Endothelial cell (in vitro differentiated cells): ENCODE measurements at regions not wholly inside any gene's neighbourhood (a gene's known extent, or its start where the extent isn't known, plus 50 kb on each side); places are given as distances from the start of the nearest gene placed in this dataset.

Experiments
- DNase-seq: peaks from one replicate; pipeline ENCODE4 v3.0.0; 2021; ENCODE audit warnings: low spot score
- H3K27ac Mint-ChIP-seq: one replicate; pipeline ENCODE4 v1.8.0; 2021; ENCODE audit warnings: mixed read lengths, inconsistent platforms; ENCODE audit not compliant: unreplicated experiment
- H3K27me3 Mint-ChIP-seq: one replicate; pipeline ENCODE4 v1.8.0; 2021; ENCODE audit warnings: mild to moderate bottlenecking, moderate library complexity, mixed read lengths, inconsistent platforms; ENCODE audit not compliant: unreplicated experiment
- H3K36me3 Mint-ChIP-seq: one replicate; pipeline ENCODE4 v1.8.0; 2021; ENCODE audit warnings: mild to moderate bottlenecking, low read depth, mixed read lengths, inconsistent platforms; ENCODE audit not compliant: unreplicated experiment
- H3K4me1 Mint-ChIP-seq: one replicate; pipeline ENCODE4 v1.8.0; 2021; ENCODE audit warnings: mild to moderate bottlenecking, mixed read lengths, inconsistent platforms; ENCODE audit not compliant: unreplicated experiment
- H3K4me3 Mint-ChIP-seq: one replicate; pipeline ENCODE4 v1.8.0; 2021; ENCODE audit warnings: mild to moderate bottlenecking, mixed read lengths, inconsistent platforms; ENCODE audit not compliant: unreplicated experiment
- H3K9me3 Mint-ChIP-seq: one replicate; pipeline ENCODE4 v1.8.0; 2021; ENCODE audit warnings: mixed read lengths, inconsistent platforms; ENCODE audit not compliant: unreplicated experiment
- TF ChIP-seq, protein P1 (sequence below): fragments of 200-600 bp; sonication (generic); IDR thresholded peaks from one replicate; pipeline ENCODE4 v1.5.0; 2021; ENCODE audit warnings: antibody characterized with exemption; ENCODE audit not compliant: unreplicated experiment

DNA sequence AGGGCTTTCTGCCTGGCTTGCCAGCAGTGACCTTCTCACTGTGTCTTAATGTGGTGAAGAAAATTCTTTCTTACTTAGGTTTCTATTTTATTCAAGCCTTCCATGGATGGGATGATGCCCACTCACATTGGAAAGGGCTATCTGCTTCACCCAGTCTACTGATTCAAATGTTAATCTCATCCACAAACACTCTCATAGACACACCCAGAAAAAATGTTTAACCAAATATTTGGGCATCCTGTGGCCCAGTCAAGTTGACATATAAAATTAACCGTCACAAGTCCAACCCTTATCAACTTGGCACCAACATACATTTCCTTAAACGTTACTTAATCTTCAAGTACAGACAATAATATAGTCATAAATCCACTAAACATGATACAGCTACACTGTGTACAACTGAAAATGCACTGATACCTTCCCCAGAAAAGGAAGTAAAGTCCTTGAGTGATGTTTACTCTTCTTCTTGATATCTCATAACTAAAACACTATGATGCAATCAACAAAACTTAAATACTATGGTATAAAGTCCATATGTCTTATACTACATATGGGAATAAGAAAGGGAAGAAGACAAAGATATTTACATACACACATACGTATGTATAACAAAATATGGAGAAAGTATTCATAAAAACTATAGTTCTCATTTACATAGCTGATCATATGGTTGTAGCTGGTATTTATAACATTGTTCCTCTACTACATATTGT, 394.7 kb upstream of the NOVA1 start:
- Mint-ChIP-seq H3K27ac (no peak overlapping the region), H3K4me1 (peaks cover 9% of the 10 kb centered on the region), H3K4me3 (no peak overlapping the region), H3K36me3 (no peaks in the 10 kb centered on the region), H3K9me3 (no peaks in the 10 kb centered on the region), H3K27me3 (peaks cover 3% of the 10 kb centered on the region)
- DNase-seq: no peak
- TF ChIP-seq, protein P1, sequence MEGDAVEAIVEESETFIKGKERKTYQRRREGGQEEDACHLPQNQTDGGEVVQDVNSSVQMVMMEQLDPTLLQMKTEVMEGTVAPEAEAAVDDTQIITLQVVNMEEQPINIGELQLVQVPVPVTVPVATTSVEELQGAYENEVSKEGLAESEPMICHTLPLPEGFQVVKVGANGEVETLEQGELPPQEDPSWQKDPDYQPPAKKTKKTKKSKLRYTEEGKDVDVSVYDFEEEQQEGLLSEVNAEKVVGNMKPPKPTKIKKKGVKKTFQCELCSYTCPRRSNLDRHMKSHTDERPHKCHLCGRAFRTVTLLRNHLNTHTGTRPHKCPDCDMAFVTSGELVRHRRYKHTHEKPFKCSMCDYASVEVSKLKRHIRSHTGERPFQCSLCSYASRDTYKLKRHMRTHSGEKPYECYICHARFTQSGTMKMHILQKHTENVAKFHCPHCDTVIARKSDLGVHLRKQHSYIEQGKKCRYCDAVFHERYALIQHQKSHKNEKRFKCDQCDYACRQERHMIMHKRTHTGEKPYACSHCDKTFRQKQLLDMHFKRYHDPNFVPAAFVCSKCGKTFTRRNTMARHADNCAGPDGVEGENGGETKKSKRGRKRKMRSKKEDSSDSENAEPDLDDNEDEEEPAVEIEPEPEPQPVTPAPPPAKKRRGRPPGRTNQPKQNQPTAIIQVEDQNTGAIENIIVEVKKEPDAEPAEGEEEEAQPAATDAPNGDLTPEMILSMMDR: no peak

GRCh38 chr14:26993556-26993955, 395.7 kb upstream of the NOVA1 start:
- TF ChIP-seq, protein P1: no peak
- H3K4me1 Mint-ChIP-seq: peaks cover 6% of the 10 kb centered on the region
- no peak overlapping the region for H3K4me3 Mint-ChIP-seq
- peaks cover 3% of the 10 kb centered on the region for H3K27me3 Mint-ChIP-seq
- H3K9me3 Mint-ChIP-seq: no peaks in the 10 kb centered on the region
- DNase-seq: no peak
- H3K27ac Mint-ChIP-seq: no peak overlapping the region
- no peaks in the 10 kb centered on the region for H3K36me3 Mint-ChIP-seq

DNA sequence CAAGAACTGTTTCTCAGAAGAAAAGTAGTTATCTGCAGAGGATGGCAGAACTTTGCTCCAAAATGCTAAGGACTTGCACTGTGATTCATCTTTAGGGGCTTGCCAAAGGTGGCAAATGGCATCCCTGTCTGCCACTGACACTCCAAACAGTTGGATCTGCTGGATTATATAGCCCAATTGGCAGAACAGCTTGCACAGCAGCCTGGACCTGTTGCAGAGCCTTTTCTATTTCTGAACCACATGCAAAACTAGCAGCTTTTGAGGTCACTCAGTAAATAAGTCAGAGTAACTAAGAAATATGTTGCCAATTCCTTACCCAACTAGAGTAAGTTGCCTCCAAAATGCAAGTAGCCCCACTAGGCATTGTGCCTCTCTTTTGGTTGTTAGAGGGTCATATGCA, 397.5 kb upstream of the NOVA1 start:
- Mint-ChIP-seq H3K27me3 (peaks cover 3% of the 10 kb centered on the region), H3K27ac (no peak overlapping the region), H3K4me1 (peaks cover 6% of the 10 kb centered on the region), H3K36me3 (no peaks in the 10 kb centered on the region), H3K4me3 (no peak overlapping the region), H3K9me3 (no peaks in the 10 kb centered on the region)
- TF ChIP-seq, protein P1: no peak
- no peak for DNase-seq

GRCh38 chr14:26996246-26996645, 398.4 kb upstream of the NOVA1 start:
- Mint-ChIP-seq H3K9me3 (no peaks in the 10 kb centered on the region), H3K36me3 (no peaks in the 10 kb centered on the region), H3K4me1 (peaks cover 6% of the 10 kb centered on the region), H3K27ac (no peak overlapping the region), H3K4me3 (no peak overlapping the region), H3K27me3 (peaks cover 1% of the 10 kb centered on the region)
- DNase-seq: no peak
- TF ChIP-seq, protein P1: no peak

DNA sequence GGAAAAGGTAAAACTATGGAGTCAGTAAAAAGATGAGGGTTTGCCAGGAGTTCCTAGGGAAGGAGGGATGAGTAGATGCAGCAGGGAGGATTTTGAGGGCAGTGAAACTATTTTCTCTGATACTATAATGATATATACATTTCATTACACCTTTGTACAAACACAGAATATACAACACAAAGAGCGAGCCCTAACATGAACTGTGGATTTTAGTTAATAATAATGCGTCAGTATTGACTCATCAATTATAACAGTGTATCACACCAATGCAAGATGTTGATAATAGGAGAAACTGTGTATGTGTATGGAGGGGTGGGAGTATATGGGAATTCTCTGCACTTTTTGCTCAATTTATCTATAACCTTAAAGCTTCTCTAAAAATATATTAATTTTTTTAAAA, 404.3 kb upstream of the NOVA1 start:
- no peak for DNase-seq

More for the DNA sequence above, 404.3 kb upstream of the NOVA1 start:
- Mint-ChIP-seq H3K4me1 (no peaks in the 10 kb centered on the region), H3K27ac (no peak overlapping the region), H3K36me3 (no peaks in the 10 kb centered on the region), H3K9me3 (no peaks in the 10 kb centered on the region), H3K4me3 (no peak overlapping the region), H3K27me3 (no peaks in the 10 kb centered on the region)
- TF ChIP-seq, protein P1: no peak
